Activated CD8-positive, alpha-beta memory T cell treated with anti-CD3 and anti-CD28 coated beads, Interleukin-2, amount 10 ng/mL, durations not matched to agents 7 days and 5 days (primary cell): ENCODE measurements at regions not wholly inside any gene's neighbourhood (a gene's known extent, or its start where the extent isn't known, plus 50 kb on each side); places are given as distances from the start of the nearest gene placed in this dataset.
"Not testable (repeated sequence)": the region's sequence is repeated elsewhere in the genome, so short reads cannot be mapped to it uniquely, and the experiment has no call there.

ENCODE experiments used
- ATAC-seq: fragments of 150-1000 bp; cut with Tn5 transposase; one replicate; pipeline ENCODE4 v1.10.0; 2021; ENCODE audit warnings: moderate library complexity
- CTCF ChIA-PET: fragments of 350-600 bp; sonication (Branson Sonifier 250); formaldehyde crosslinking; loops from one replicate; lab custom pipeline; 2021; ENCODE audit warnings: antibody characterized with exemption; lab: Charles Lee
- DNase-seq: peaks from one replicate; pipeline ENCODE4 v3.0.0-alpha.2; 2020
- H3K27ac Mint-ChIP-seq: one replicate; pipeline ENCODE4 v1.8.0; 2021; ENCODE audit warnings: mild to moderate bottlenecking, mixed read lengths
- H3K27me3 Mint-ChIP-seq: one replicate; pipeline ENCODE4 v1.8.0; 2021; ENCODE audit warnings: mixed read lengths
- H3K36me3 Mint-ChIP-seq: one replicate; pipeline ENCODE4 v1.8.0; 2021; ENCODE audit warnings: mild to moderate bottlenecking, mixed read lengths
- H3K4me1 Mint-ChIP-seq: one replicate; pipeline ENCODE4 v1.8.0; 2021; ENCODE audit warnings: mixed read lengths
- H3K4me3 Mint-ChIP-seq: one replicate; pipeline ENCODE4 v1.8.0; 2021; ENCODE audit warnings: mild to moderate bottlenecking, moderate library complexity, mixed read lengths
- H3K9me3 Mint-ChIP-seq: one replicate; pipeline ENCODE4 v1.8.0; 2022; ENCODE audit warnings: low read depth, mixed read lengths

DNA sequence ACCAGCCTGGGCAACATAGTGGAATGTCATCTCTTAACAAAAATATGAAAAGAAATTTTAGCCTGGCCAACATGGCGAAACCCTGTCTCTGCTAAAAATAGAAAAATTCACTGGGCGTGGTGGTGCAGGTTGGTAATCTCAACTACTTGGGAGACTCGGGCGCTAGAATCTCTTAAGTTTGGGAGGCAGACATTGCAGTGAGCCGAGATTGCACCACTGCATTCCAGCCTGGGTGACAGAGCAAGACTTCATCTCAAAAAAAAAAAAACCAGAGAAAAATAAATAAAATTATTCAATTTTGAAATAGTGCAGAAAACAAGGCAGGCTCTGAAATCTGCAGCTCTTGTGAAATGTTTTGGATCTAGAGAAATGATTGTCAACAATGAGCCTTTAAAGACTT, 397.3 kb upstream of the AMELY start:
- CTCF ChIA-PET: no interaction called here
- Mint-ChIP-seq H3K27me3 (no peaks in the 10 kb centered on the region), H3K9me3 (no peaks in the 10 kb centered on the region), H3K27ac (no peak overlapping the region), H3K36me3 (peaks cover 32% of the 10 kb centered on the region), H3K4me3 (no peak overlapping the region), H3K4me1 (peaks cover 43% of the 10 kb centered on the region)
- ATAC-seq: no peak
- DNase-seq: no peak

DNA sequence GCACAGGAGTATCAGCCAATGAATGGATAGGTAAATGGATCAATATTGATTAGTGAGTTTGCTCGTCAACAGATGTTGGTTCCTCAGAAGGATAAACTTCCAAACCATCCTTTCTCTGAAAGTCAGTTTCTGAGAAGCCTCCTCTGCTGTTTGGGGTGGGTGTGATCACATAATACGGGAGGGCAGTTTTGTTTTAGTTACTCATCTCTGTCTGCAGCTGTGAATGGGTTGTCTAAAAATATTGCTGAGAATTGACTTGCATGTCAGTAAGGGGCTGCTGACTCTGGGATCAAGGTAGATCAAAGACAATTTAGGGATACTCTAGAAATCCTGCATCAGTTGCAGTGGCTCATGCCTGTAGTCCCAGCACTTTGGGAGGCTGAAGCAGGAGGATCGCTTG, 390.8 kb upstream of the AMELY start:
- DNase-seq: no peak
- no peaks in the 10 kb centered on the region for H3K9me3 Mint-ChIP-seq
- peaks cover 67% of the 10 kb centered on the region for H3K4me1 Mint-ChIP-seq
- peak overlapping the region; percentile 68 for H3K27ac Mint-ChIP-seq
- H3K36me3 Mint-ChIP-seq: peaks cover 37% of the 10 kb centered on the region
- H3K4me3 Mint-ChIP-seq: no peak overlapping the region
- no peaks in the 10 kb centered on the region for H3K27me3 Mint-ChIP-seq
- peak; percentile 54 for ATAC-seq
- CTCF ChIA-PET: no interaction called here

DNA sequence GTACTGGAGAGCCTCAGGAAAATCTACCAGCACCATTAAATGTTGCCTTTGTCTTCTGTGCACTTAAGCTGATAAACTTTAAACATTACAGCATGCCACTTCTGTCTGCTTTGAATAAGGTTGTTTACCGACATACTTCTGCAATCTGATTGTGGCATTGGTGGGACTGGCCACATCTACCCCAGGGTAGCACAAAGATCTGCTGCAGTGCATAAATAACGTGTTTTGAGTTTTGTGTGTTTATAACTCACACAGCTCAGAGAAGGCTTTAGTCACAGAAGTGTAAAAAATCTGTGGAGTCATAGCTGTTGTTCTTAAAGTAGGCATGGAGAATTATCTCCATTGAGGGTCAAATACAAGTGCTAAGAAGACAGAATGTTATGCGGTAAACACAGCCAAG, 388.4 kb upstream of the AMELY start:
- no peaks in the 10 kb centered on the region for H3K27me3 Mint-ChIP-seq
- H3K4me1 Mint-ChIP-seq: peaks cover 74% of the 10 kb centered on the region
- H3K27ac Mint-ChIP-seq: peak overlapping the region; percentile 87
- DNase-seq (peak; percentile 58), ATAC-seq (peak; percentile 48)
- CTCF ChIA-PET: no interaction called here
- peaks cover 33% of the 10 kb centered on the region for H3K36me3 Mint-ChIP-seq
- H3K9me3 Mint-ChIP-seq: no peaks in the 10 kb centered on the region
- no peak overlapping the region for H3K4me3 Mint-ChIP-seq

DNA sequence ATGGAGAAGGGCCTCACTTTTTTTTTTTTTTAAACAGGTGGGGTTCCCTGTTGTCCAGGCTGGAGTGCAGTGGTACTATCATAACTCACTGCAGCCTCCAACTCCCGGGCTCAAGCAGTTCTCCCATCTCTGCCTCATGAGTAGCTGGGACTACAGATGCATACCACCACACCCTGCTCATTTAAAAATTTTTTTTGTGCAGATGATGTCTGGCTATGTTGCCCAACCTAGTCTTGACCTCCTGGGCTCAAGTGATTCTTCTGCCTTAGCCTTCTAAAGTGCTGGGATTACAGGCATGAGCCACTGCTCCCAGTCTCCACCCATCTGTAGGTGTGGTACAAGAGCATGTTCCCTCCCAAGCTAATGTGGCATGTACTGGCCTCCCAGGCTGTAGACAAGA, 380.6 kb upstream of the AMELY start:
- H3K36me3 Mint-ChIP-seq: peaks cover 18% of the 10 kb centered on the region
- no peaks in the 10 kb centered on the region for H3K9me3 Mint-ChIP-seq
- ATAC-seq (no peak), DNase-seq (no peak)
- CTCF ChIA-PET: no interaction called here
- H3K4me3 Mint-ChIP-seq: no peak overlapping the region
- peaks cover 45% of the 10 kb centered on the region for H3K4me1 Mint-ChIP-seq
- H3K27me3 Mint-ChIP-seq: no peaks in the 10 kb centered on the region
- peak overlapping the region; percentile 28 for H3K27ac Mint-ChIP-seq

DNA sequence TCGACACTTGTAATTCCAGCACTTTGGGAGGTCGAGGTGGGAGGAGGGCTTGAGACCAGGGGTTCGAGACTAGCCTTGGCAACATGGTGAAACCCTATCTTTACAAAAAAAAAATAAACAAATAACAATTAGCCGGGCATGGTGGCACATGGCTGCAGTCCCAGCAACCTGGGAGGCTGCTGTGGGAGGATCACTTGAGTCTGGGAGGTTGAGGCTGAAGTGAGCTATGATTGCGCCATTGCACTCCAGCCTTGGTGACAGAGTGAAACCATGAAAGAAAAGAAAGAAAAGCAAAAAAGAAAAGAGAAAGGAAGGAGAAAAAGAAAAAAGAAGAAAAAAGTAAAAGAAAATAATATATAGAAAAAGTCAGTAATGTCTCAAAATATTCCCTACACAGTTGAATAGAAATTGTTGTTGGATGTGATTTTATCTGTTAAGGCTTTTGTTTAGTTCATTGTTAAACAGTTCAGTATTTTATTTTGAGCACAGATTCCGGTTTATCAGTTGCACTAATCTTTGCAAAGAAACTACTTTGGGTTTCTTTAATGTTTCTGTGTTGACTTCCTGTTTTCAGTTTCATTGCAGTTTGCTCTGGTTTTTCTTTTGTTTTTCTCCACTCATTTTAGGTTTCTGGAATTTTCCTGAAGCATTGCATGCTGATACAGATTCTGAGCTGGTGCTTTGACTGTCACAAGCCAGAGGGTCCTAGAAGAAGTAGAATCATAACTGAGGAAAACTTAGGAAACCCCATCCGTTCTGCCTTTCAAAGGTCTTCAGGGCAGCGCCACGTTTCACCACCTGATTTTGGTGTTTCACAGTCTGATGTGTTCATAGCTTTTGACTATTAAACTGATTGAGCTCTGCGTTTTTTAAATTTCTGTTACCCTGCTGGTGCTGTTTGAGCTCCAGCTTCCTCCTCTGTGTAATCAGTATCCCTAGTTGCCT, 378.6 kb upstream of the AMELY start:
- H3K36me3 Mint-ChIP-seq: peaks cover 28% of the 10 kb centered on the region
- H3K9me3 Mint-ChIP-seq: no peaks in the 10 kb centered on the region
- ATAC-seq: peak; percentile 79
- CTCF ChIA-PET: interaction anchor here (1.6 to 2.0 kb wide), 2 partner anchors 15 to 17 kb away, joined by 4 to 7 read pairs; no protein-coding TSS in a partner anchor
- H3K4me1 Mint-ChIP-seq: peaks cover 47% of the 10 kb centered on the region
- H3K4me3 Mint-ChIP-seq: peak overlapping the region; percentile 77
- no peaks in the 10 kb centered on the region for H3K27me3 Mint-ChIP-seq
- DNase-seq: no peak
- peak overlapping the region; percentile 94 for H3K27ac Mint-ChIP-seq

DNA sequence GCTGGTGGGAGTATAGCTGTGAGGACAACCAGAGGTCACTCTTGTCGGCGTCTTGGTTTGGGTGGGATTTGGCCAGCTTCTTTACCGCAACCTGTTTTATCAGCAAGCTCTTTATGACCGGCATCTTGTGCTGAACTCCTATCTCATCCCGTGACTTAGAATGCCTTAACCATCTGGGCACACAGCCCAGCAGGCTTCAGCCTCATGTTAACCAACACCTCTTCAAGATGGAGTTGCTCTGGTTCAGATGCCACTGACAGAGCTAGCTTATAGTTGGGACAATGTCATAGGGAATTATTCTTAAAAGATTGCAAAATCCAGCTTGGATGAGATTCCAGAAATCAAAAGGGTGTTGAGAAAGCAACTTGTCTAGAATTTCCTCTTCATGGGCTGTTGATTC, 377.1 kb upstream of the AMELY start:
- peaks cover 54% of the 10 kb centered on the region for H3K4me1 Mint-ChIP-seq
- no peaks in the 10 kb centered on the region for H3K27me3 Mint-ChIP-seq
- no peak for DNase-seq
- H3K27ac Mint-ChIP-seq: peak overlapping the region; percentile 94
- H3K9me3 Mint-ChIP-seq: no peaks in the 10 kb centered on the region
- H3K36me3 Mint-ChIP-seq: peaks cover 35% of the 10 kb centered on the region
- no peak overlapping the region for H3K4me3 Mint-ChIP-seq
- ATAC-seq: no peak
- CTCF ChIA-PET: no interaction called here

DNA sequence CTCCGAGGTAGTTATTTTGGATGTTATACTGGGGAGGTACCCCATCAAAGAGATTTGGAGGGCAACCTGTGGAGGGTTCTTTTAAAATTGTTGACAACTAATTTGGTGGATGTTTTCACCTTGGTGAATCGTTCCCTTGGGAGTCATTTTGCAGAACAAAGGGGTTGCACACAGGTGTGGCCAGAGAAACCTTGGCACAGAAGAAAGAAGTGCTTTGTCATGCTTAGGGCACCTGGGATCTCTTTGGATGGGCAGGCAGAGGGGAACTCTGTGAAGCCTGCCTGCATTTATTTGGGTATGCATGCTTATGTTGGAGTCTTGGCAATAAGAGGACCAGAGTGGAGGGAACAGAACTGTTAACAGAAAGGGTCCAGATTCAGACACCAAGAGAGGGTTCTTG, 376.4 kb upstream of the AMELY start:
- H3K4me3 Mint-ChIP-seq, ATAC-seq, DNase-seq, H3K9me3 Mint-ChIP-seq, CTCF ChIA-PET, H3K27me3 Mint-ChIP-seq: not testable (repeated sequence)
- H3K4me1 Mint-ChIP-seq: peaks cover 59% of the 10 kb centered on the region
- H3K27ac Mint-ChIP-seq: peak overlapping the region; percentile 34
- peaks cover 37% of the 10 kb centered on the region for H3K36me3 Mint-ChIP-seq

DNA sequence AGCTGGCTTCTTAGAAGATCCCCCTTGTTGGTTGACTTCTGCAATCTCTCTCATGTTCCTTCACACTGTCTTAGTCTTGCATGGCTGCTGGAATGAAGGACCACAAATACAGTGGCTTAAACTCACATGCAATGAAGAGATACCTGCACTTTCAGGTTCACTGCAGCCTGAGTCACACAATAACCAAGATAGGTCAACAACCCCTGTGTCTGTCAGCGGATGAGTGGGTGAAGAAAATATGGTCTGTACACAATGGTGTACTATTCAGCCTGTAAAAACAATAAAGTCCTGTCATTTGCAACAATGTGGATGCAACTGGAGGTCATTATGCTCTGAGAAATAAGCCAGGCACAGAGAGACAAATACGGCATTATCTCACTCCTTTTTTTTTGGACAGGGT, 373.8 kb upstream of the AMELY start:
- peak overlapping the region; percentile 21 for H3K27ac Mint-ChIP-seq
- DNase-seq (no peak), ATAC-seq (no peak)
- CTCF ChIA-PET: no interaction called here
- no peaks in the 10 kb centered on the region for H3K27me3 Mint-ChIP-seq
- peaks cover 40% of the 10 kb centered on the region for H3K36me3 Mint-ChIP-seq
- H3K9me3 Mint-ChIP-seq: no peaks in the 10 kb centered on the region
- H3K4me1 Mint-ChIP-seq: peaks cover 66% of the 10 kb centered on the region
- no peak overlapping the region for H3K4me3 Mint-ChIP-seq

DNA sequence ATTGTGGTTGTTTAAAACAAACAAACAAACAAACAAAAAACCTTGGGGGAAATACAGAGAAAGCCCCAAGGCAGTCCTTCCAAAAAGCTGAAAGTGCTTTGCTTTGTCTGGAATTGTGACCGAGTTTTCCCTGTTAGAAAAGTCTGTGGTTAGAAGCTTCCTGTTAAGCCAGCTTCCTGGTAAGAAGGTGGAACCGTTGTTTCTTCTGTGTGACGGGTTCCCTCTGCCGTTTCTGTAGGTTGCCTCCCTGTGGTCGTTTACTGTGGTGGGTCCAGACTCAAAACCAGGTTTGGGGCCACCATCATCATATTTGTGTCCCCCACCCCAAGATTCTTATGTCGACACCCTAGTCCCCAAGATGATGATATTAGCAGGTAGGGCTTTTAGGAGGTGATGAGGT, 371.4 kb upstream of the AMELY start:
- Mint-ChIP-seq H3K9me3 (no peaks in the 10 kb centered on the region), H3K27ac (peak overlapping the region; percentile 78), H3K4me1 (peaks cover 74% of the 10 kb centered on the region), H3K4me3 (peak overlapping the region; percentile 11), H3K27me3 (no peaks in the 10 kb centered on the region), H3K36me3 (peaks cover 36% of the 10 kb centered on the region)
- ATAC-seq (no peak), DNase-seq (peak; percentile 45)
- CTCF ChIA-PET: interaction anchor here (1.6 kb wide), 1 partner anchor 27 kb away, joined by 5 read pairs; no protein-coding TSS in a partner anchor

DNA sequence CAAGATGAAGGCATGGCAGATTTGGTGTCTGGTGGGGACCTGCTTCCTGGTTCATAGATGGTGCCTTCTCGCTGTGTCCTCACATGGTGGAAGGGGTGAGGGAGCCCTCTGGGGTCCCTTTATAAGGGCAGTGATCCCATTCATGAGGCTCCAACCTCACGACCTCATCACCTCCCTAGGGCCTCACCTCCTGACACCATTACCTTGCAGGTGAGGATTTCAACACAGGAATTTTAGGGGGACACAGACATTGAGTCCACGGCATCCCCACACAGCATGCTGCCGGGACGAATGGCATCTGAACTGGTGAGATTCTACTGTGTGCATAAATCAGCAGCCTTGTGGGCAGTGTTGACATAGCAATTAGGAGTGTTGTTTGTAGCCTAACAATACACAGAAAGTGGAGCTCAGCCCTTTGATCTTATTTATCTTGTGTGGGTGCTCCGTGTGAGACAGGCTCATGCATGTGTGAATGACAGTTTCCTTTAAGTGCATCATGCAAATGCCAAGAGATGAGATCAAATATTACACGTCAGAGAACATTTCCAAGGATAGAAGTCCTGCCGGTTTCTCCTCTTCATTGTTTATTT, 368.7 kb upstream of the AMELY start:
- ATAC-seq: peak; percentile 72
- H3K27ac Mint-ChIP-seq: peak overlapping the region; percentile 91
- H3K9me3 Mint-ChIP-seq, CTCF ChIA-PET, H3K27me3 Mint-ChIP-seq, DNase-seq: not testable (repeated sequence)
- H3K36me3 Mint-ChIP-seq: peaks cover 33% of the 10 kb centered on the region
- H3K4me3 Mint-ChIP-seq: peak overlapping the region; percentile 72
- H3K4me1 Mint-ChIP-seq: peaks cover 72% of the 10 kb centered on the region

DNA sequence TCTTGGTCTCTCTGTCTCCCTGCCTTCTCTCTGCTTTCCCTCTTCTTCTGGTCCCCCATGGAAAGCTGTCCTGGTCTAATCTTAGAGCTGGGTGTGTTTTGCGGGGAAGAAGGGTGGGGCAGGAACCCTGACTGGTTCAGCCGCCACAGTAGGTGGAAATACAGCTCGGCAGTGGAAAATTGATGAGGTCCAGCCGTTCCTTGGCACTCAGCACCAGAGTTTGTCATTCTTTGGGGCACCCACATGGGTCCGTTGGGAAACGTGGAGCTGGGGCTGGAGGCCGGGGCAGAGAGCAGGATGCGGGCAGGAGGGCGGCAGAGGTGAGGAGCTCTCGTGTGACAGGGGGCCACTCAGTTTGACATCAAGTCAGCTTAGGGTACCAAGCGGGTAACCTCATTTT, 364.2 kb upstream of the AMELY start:
- CTCF ChIA-PET: interaction anchor here (1.5 kb wide), 1 partner anchor 14 kb away, joined by 7 read pairs; no protein-coding TSS in a partner anchor

DNA sequence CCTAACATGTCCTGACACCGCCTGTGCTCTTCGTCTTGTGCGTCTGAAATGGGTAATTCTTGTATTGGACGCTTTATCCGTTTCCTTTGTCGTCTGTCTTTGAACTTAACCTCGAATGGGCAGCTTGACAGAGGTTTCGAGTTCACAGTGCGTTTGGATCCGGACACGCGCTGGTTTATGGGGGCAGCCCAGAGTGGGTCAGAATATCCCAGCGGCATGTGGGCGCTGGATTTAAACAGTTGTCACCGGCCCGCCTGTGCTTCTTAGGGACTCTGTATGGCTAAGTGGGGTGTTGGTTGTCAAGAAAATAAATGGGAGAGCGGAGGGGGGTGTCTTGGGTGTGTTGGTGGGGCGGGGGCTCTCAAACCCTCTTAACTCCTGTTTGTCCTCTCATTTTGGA, 363.5 kb upstream of the AMELY start:
- CTCF ChIA-PET: interaction anchor here (1.5 kb wide), 1 partner anchor 15 kb away, joined by 7 read pairs; no protein-coding TSS in a partner anchor
- peaks cover 17% of the 10 kb centered on the region for H3K36me3 Mint-ChIP-seq
- peak overlapping the region; percentile 99 for H3K4me3 Mint-ChIP-seq
- H3K27ac Mint-ChIP-seq: peak overlapping the region; percentile 90
- ATAC-seq (no peak), DNase-seq (no peak)
- H3K9me3 Mint-ChIP-seq: no peaks in the 10 kb centered on the region
- H3K27me3 Mint-ChIP-seq: no peaks in the 10 kb centered on the region
- H3K4me1 Mint-ChIP-seq: peaks cover 41% of the 10 kb centered on the region

More for the DNA sequence above, 364.2 kb upstream of the AMELY start:
- Mint-ChIP-seq H3K27me3 (no peaks in the 10 kb centered on the region), H3K4me1 (peaks cover 47% of the 10 kb centered on the region), H3K27ac (peak overlapping the region; percentile 90), H3K36me3 (peaks cover 17% of the 10 kb centered on the region), H3K9me3 (no peaks in the 10 kb centered on the region), H3K4me3 (peak overlapping the region; percentile 99)
- ATAC-seq (no peak), DNase-seq (peak; percentile 46)

DNA sequence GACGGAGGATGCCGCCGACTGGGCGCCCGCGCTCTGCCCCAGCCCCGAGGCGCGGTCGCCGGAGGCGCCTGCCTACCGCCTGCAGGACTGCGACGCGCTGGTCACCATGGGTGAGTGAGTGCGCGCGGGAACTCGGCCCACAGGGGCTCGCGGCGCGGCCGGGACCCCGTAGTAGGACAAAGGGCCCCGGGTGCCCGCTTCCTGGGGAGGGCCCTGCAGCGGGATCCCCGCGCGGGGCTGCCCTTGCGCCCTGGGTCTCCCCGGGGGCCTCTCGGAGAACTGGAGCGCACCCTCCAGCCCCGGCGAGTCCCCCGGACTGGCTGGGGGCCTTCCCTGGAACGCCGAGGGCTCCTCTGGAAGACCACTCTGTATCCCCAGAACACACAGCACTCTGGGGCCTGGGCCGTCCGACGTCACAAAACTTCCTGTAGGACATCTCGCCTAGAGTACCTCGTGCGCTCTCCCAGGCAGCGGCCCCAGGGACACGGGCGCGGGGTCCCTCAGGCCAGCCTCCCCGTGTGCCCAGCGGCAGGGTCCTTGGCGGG, 362.9 kb upstream of the AMELY start:
- Mint-ChIP-seq H3K9me3 (no peaks in the 10 kb centered on the region), H3K36me3 (peaks cover 17% of the 10 kb centered on the region), H3K27ac (peak overlapping the region; percentile 90), H3K4me1 (peaks cover 35% of the 10 kb centered on the region), H3K27me3 (no peaks in the 10 kb centered on the region), H3K4me3 (peak overlapping the region; percentile 99)
- DNase-seq: peak; percentile 45
- CTCF ChIA-PET: interaction anchor here (1.0 kb wide), 1 partner anchor 34 kb away, joined by 3 read pairs; no protein-coding TSS in a partner anchor
- peak; percentile 4 for ATAC-seq
